Astrocyte of the spinal cord (primary cell): ENCODE measurements at regions not wholly inside any gene's neighbourhood (a gene's known extent, or its start where the extent isn't known, plus 50 kb on each side); places are given as distances from the start of the nearest gene placed in this dataset.

Experiments used
- DNase-seq: peaks from one replicate; pipeline ENCODE4 v3.0.0; 2011; ENCODE audit warnings: low read depth, low spot score
- H3K4me3 ChIP-seq: 2 replicates; pipeline ENCODE4 v1.5.1; 2011; ENCODE audit warnings: low read depth, mild to moderate bottlenecking, low read length, moderate library complexity
- in situ Hi-C: cut with HindIII; loops from 2 replicates; pipeline ENCODE4 v1.10.0; 2017; ENCODE audit warnings: low sequenced_read_pairs
- TF ChIP-seq, protein P1 (sequence below): IDR thresholded peaks from 2 replicates; pipeline ENCODE4 v1.5.1; 2012; ENCODE audit warnings: low read depth, mild to moderate bottlenecking, low read length, inconsistent platforms

DNA sequence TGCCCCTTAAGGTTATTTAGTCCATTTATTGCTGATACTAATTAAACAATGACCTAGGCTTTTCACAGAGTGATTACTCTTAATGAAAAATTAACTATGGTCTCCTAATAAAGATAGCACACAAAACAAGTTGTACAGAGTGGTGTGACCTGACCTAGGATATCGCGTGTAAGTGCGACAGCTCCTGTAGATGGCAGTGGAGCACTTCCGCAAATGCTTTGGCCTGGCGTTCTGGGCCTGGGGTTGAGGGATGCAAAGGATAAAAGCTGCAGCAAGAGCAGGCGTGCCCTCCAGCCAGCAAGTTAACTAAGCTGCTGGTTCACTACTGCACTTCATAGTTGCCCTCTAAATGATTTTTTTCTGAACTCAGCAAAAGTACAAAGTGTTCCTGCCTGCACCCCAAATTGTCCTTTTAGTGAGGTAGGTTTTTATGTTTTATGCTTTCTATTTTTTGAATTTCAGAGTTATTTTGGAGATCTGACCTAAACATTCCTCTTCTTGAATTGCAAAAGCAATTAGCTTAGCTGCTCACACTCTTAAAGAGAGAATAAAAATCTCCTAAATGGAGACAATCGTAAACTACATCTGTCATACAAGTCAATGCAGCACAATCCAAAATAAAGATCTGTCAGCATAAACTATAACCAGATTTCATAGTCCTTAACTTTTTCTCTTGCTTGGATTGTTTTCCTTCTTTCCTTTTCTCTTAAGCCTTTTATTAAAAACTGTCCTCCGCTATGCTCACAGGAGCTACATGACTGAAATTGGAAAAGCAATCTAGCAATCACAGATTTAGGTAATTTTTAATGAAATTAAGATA is 379.6 kb downstream of the LRIG3 start:
- peak; percentile 91 for DNase-seq
- H3K4me3 ChIP-seq: no peak overlapping the region
- in situ Hi-C loops: loop anchor here (25.0 kb wide), 1 partner anchor 203 kb away; no protein-coding TSS in a partner anchor
- TF ChIP-seq, protein P1, sequence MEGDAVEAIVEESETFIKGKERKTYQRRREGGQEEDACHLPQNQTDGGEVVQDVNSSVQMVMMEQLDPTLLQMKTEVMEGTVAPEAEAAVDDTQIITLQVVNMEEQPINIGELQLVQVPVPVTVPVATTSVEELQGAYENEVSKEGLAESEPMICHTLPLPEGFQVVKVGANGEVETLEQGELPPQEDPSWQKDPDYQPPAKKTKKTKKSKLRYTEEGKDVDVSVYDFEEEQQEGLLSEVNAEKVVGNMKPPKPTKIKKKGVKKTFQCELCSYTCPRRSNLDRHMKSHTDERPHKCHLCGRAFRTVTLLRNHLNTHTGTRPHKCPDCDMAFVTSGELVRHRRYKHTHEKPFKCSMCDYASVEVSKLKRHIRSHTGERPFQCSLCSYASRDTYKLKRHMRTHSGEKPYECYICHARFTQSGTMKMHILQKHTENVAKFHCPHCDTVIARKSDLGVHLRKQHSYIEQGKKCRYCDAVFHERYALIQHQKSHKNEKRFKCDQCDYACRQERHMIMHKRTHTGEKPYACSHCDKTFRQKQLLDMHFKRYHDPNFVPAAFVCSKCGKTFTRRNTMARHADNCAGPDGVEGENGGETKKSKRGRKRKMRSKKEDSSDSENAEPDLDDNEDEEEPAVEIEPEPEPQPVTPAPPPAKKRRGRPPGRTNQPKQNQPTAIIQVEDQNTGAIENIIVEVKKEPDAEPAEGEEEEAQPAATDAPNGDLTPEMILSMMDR: peak; percentile 92

DNA sequence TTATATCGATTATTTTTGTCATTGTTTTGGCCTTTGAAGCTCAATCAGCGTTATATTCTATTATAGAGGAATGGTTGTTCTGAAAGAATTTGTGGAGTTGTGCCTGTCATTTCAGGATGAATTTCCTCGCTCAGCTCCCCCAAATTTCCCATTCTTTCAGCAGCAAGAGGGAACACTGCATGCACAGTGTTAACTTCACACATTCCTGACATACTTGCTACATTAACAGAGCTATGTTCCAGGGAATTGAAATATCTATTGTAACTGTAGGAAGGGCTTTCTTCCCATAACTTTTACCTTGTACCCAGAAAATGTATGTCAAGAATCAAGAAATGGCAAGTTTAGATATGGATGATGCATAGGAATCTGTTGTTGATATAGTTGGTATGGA is 379.0 kb downstream of the LRIG3 start:
- peak; percentile 39 for DNase-seq

DNA sequence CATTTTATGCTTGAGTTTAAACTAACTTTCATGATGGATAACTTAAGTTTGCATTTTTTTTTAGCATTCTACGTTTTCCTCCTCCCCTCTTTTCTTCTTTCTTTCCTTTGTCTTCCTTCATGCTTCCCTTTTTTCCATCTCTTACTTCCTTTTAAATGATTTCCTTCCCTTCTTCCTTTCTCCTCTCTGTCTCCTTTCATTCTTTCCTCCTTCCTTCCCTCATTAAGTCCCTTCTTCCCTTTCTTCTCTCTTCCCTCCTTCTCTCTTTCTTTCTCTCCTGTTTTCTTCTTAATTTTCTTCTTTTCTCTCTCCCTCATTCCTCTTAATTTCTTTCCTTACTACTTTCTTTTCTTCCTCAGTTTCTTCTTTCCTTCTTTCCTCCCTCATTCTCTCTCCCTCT is 376.0 kb downstream of the LRIG3 start:
- H3K4me3 ChIP-seq: no peak overlapping the region
- in situ Hi-C loops: loop anchor here (25.0 kb wide), 1 partner anchor 207 kb away; no protein-coding TSS in a partner anchor
- TF ChIP-seq, protein P1: no peak
- no peak for DNase-seq

More for the DNA sequence above, 379.0 kb downstream of the LRIG3 start:
- in situ Hi-C loops: loop anchor here (25.0 kb wide), 1 partner anchor 204 kb away; no protein-coding TSS in a partner anchor
- no peak overlapping the region for H3K4me3 ChIP-seq
- TF ChIP-seq, protein P1: no peak

DNA sequence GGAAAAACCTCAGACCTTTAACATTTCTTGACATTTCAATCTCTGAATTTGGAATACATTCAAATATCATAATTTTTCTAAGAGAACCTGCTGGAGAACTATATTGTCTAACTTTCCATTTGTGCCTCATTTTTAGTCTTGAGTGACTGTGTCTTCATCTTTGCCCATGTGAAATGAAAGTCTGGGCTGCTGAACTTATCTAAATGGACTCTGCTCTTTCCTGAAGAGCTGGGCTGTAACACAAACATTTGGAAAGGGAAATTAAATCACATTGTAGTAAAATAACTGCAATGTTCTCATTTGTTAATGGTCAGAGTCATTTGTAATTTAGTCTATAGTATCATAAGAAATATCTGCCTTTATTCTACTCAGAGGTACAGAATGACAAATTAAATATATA is 373.1 kb downstream of the LRIG3 start:
- in situ Hi-C loops: loop anchor here (25.0 kb wide), 1 partner anchor 210 kb away; no protein-coding TSS in a partner anchor
- DNase-seq: no peak
- H3K4me3 ChIP-seq: no peak overlapping the region
- TF ChIP-seq, protein P1: no peak

DNA sequence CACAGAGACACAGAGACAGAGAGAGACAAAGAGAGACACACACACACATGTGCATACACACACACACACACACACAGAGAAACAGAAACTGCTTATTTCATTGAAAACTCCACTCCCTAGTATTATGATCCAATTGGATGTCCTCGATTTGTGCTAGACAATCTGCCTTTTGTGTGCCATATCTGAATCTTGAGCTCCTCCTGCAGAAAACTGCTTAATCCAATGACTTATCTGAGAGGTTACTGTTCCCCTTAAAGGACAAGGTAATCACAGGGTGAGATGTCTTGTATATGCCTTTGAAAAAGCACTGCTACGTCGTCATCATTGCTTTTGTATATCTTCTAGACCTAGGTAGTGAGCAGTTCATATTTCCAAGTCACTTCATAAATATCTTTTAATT is 371.5 kb downstream of the LRIG3 start:
- H3K4me3 ChIP-seq: no peak overlapping the region
- no peak for DNase-seq
- TF ChIP-seq, protein P1: no peak
- in situ Hi-C loops: loop anchor here (25.0 kb wide), 1 partner anchor 212 kb away; no protein-coding TSS in a partner anchor

DNA sequence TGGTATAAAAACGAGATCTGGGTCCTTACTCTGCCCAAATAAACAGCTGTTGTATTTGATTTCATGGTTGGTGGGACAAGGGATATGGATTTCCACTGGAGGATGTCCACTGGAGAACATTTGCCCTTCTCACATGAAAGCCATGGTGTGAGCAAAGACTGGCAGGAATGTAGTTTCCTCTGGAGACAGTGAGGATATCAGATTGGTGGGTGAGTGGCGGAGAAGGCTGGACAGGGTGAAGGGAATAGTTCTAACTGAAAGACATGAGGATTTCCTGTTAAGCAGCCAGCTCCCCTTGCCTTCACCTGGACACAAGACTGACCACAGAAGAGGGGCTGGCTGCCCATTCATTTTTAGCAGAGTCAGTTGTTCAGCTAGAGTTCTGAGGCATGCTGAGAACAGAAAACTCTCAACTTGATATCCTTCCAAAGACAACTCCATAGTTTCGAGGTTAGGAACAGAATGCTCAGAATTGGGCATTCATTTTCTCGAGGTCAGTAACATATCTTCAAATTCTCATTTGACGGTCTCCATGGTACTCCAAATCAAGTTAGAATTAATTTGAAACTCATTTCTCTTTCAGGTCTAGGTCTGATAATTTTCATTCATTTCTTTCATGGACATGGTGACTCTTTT is 365.7 kb downstream of the LRIG3 start:
- in situ Hi-C loops: no loop called here
- peak; percentile 61 for DNase-seq
- TF ChIP-seq, protein P1: no peak
- no peak overlapping the region for H3K4me3 ChIP-seq
